ENCODE measurements at regions not wholly inside any gene's neighbourhood (a gene's known extent, or its start where the extent isn't known, plus 50 kb on each side); places are given as distances from the start of the nearest gene placed in this dataset.

GRCh38 chr3:24042174-24043059 lies 97.3 kb downstream of the NR1D2 start:
- Histone ChIP-seq H3K27ac (ENCODE audit: low read depth in 1 of 2, low read length in 1 of 2) (peak overlapping the region in 1 of 2 donors; percentile 72), H3K4me3 (no peak overlapping the region), H3K27me3 (ENCODE audit: control insufficient read depth in 3 of 3, insufficient read depth in 3 of 3, low read length in 2 of 3) (no peaks in the 10 kb centered on the region), H3K36me3 (ENCODE audit: control insufficient read depth in 4 of 4, insufficient read depth in 4 of 4, low read length in 4 of 4) (no peaks in the 10 kb centered on the region), H3K9ac (ENCODE audit: insufficient read depth in 1 of 2, low read length in 2 of 2) (no peak overlapping the region), H3K9me3 (ENCODE audit: control insufficient read depth in 4 of 4, insufficient read depth in 3 of 4, low read length in 3 of 4) (no peaks in the 10 kb centered on the region), H3K4me1 (ENCODE audit: control insufficient read depth in 5 of 5, insufficient read depth in 5 of 5, low read length in 5 of 5) (peaks cover 0 to 5% (median 0%) of the 10 kb centered on the region in 5 donors)
- DNase-seq (peak; percentile 17 to 85 (median 66)), ATAC-seq (ENCODE audit: insufficient read depth, low FRiP score) (no peak)
- no peak for TF ChIP-seq CTCF (IDR thresholded peaks at IDR 0.05; ENCODE audit: control extremely low read depth, extremely low read depth)
- WGBS, 2 donors = 29 to 50% methylated on average over 10 of the region's 10 CpGs

GRCh38 chr3:24043168-24043567 lies 98.1 kb downstream of the NR1D2 start:
- WGBS, 2 donors = 92 to 100% methylated on average over 4 of the region's 4 CpGs
- ATAC-seq (ENCODE audit: insufficient read depth, low FRiP score) (no peak), DNase-seq (no peak)
- no peak for TF ChIP-seq CTCF (IDR thresholded peaks at IDR 0.05; ENCODE audit: control extremely low read depth, extremely low read depth)
- Histone ChIP-seq H3K27ac (ENCODE audit: low read depth in 1 of 2, low read length in 1 of 2) (peak overlapping the region in 1 of 2 donors; percentile 72), H3K9me3 (ENCODE audit: control insufficient read depth in 4 of 4, insufficient read depth in 3 of 4, low read length in 3 of 4) (no peaks in the 10 kb centered on the region), H3K4me1 (ENCODE audit: control insufficient read depth in 5 of 5, insufficient read depth in 5 of 5, low read length in 5 of 5) (peaks cover 0 to 5% (median 0%) of the 10 kb centered on the region in 5 donors), H3K4me3 (no peak overlapping the region), H3K27me3 (ENCODE audit: control insufficient read depth in 3 of 3, insufficient read depth in 3 of 3, low read length in 2 of 3) (no peaks in the 10 kb centered on the region), H3K36me3 (ENCODE audit: control insufficient read depth in 4 of 4, insufficient read depth in 4 of 4, low read length in 4 of 4) (no peaks in the 10 kb centered on the region), H3K9ac (ENCODE audit: insufficient read depth in 1 of 2, low read length in 2 of 2) (no peak overlapping the region)

DNA sequence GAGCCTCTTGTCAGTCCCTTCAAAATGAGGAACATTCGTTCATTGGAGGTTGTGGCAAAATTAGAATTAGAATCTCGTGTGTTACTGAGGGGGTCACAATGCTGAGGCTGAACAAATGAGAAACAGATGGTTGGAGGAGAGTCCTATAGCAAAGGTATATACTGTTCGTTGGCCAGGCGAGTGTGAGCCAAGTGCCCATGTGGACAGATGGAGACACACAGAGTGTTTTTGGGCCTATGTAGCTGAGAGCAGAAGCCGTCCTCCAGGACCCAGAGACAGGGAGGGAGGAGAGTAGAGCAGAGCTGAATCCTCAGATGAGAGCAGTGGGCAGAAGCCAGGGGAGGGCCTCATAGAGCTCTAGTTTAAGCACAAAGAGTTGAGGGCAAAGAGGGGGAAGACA lies 98.9 kb downstream of the NR1D2 start:
- no peaks in the 10 kb centered on the region for H3K27me3 ChIP-seq (ENCODE audit: control insufficient read depth in 3 of 3, insufficient read depth in 3 of 3, low read length in 2 of 3)
- DNase-seq (no peak), ATAC-seq (ENCODE audit: insufficient read depth, low FRiP score) (no peak)
- H3K4me1 ChIP-seq (ENCODE audit: control insufficient read depth in 5 of 5, insufficient read depth in 5 of 5, low read length in 5 of 5) = peaks cover 0 to 5% (median 0%) of the 10 kb centered on the region in 5 donors
- no peak overlapping the region for H3K9ac ChIP-seq (ENCODE audit: insufficient read depth in 1 of 2, low read length in 2 of 2)
- no peaks in the 10 kb centered on the region for H3K9me3 ChIP-seq (ENCODE audit: control insufficient read depth in 4 of 4, insufficient read depth in 3 of 4, low read length in 3 of 4)
- H3K27ac ChIP-seq (ENCODE audit: low read depth in 1 of 2, low read length in 1 of 2) = peak overlapping the region in 1 of 2 donors; percentile 4
- no peaks in the 10 kb centered on the region for H3K36me3 ChIP-seq (ENCODE audit: control insufficient read depth in 4 of 4, insufficient read depth in 4 of 4, low read length in 4 of 4)
- no peak for TF ChIP-seq CTCF (IDR thresholded peaks at IDR 0.05; ENCODE audit: control extremely low read depth, extremely low read depth)
- 83 to 94% methylated on average over 5 of the region's 5 CpGs for WGBS, 2 donors
- H3K4me3 ChIP-seq = no peak overlapping the region
